ENCODE measurements at regions not wholly inside any gene's neighbourhood (a gene's known extent, or its start where the extent isn't known, plus 50 kb on each side); places are given as distances from the start of the nearest gene placed in this dataset.

DNA sequence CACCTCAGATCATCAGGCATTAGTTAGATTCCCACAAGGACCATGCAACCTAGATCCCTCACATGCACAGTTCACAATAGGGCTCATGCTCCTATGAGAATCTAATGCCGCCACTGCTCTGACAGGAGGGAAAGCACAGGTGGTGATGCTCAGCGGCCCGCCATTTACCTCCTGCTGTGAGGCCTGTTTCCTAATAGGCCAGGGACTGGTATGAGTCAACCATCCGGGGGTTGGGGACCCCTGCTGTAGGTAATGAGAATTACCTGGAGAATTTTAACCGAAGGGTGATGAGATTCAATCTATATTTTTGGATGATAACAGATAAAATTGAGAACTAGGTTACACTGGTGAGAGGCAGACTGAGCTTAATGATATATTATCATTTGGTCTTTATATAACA is 101.4 kb downstream of the LACC1 start:
- ATAC-seq (no peak), DNase-seq (no peak), FAIRE-seq (no peak)
- no peak overlapping the region for H3K4me3 ChIP-seq
- no peak overlapping the region for H3K27ac ChIP-seq
- TF ChIP-seq, protein P1, sequence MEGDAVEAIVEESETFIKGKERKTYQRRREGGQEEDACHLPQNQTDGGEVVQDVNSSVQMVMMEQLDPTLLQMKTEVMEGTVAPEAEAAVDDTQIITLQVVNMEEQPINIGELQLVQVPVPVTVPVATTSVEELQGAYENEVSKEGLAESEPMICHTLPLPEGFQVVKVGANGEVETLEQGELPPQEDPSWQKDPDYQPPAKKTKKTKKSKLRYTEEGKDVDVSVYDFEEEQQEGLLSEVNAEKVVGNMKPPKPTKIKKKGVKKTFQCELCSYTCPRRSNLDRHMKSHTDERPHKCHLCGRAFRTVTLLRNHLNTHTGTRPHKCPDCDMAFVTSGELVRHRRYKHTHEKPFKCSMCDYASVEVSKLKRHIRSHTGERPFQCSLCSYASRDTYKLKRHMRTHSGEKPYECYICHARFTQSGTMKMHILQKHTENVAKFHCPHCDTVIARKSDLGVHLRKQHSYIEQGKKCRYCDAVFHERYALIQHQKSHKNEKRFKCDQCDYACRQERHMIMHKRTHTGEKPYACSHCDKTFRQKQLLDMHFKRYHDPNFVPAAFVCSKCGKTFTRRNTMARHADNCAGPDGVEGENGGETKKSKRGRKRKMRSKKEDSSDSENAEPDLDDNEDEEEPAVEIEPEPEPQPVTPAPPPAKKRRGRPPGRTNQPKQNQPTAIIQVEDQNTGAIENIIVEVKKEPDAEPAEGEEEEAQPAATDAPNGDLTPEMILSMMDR (IDR thresholded peaks at IDR 0.05): no peak
- 92 to 93% methylated on average over 5 of the region's 5 CpGs for WGBS, 2 donors
- no peaks in the 10 kb centered on the region for H3K9me3 ChIP-seq
- no peaks in the 10 kb centered on the region for H3K36me3 ChIP-seq
- no peaks in the 10 kb centered on the region for H3K4me1 ChIP-seq
- intact Hi-C loops (cut with DNase I): no loop called here
- no peaks in the 10 kb centered on the region for H3K27me3 ChIP-seq

DNA sequence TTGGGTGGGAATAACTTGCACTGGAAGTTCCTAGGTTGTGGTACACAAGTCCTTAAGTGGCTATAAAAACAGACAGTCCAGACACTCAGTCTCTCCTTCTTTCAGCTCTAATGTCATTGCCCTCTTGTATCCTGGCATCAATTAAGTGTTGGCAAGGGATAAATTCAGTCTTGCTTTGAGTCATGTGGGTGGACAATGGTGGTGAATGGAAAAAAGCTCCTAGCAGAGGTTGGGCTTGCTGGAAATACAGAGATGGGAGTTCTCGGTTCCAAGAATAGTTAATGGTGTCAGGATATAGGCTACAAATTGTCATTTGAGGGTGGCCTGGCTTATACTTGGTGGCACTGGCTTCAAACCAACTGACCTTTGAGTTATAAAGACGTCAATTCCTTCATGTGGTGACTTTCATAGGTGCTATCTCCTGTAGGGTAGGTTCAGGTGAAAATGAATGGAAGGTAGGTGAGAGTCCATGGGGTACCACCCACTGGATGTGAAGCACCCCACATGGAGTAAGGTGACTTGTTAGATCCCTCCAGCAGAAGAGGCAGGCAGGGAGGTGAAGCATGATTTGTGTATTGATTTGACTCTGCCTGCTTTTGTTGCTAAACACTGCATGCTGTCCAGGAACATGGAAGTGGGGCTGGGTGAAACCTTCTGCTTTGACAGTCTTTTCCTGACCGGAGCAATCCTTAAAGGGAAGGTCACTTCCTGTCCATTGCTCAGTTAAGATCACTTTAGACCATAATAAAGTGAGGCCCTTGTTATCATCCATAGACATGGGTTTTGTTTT is 102.0 kb downstream of the LACC1 start:
- Histone ChIP-seq H3K4me1 (no peaks in the 10 kb centered on the region), H3K9me3 (no peaks in the 10 kb centered on the region), H3K4me3 (no peak overlapping the region), H3K27me3 (no peaks in the 10 kb centered on the region), H3K27ac (no peak overlapping the region), H3K36me3 (no peaks in the 10 kb centered on the region)
- FAIRE-seq (no peak), DNase-seq (no peak), ATAC-seq (no peak)
- WGBS, 2 donors: 69 to 70% methylated on average over 3 of the region's 3 CpGs
- intact Hi-C loops (cut with DNase I): no loop called here
- TF ChIP-seq, protein P1 (IDR thresholded peaks at IDR 0.05): no peak

DNA sequence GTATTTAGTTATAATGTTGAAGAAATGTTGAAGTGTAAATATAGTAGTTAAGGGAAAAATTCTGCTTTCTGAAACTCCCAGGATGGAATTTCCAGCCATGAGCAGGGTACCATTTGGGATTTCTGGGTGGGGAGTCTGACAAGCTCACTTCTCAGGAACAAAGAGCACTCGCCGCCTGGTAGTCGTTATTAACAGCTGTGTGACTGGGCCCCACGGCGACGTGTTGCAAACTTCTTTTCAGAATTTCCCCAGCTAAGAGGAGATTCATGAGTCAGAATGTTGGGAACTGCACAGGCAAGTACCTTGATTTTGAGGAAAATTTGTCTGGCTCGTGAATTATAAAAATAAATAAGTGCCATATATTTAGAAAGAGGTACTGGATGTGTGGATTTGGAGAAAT is 103.7 kb downstream of the LACC1 start:
- Histone ChIP-seq H3K27me3 (no peaks in the 10 kb centered on the region), H3K36me3 (no peaks in the 10 kb centered on the region), H3K27ac (no peak overlapping the region), H3K9me3 (no peaks in the 10 kb centered on the region), H3K4me3 (no peak overlapping the region), H3K4me1 (no peaks in the 10 kb centered on the region)
- intact Hi-C loops (cut with DNase I): no loop called here
- TF ChIP-seq, protein P1 (IDR thresholded peaks at IDR 0.05): no peak
- ATAC-seq (no peak), DNase-seq (no peak), FAIRE-seq (no peak)
- WGBS, 2 donors: 84 to 89% methylated on average over 7 of the region's 7 CpGs

DNA sequence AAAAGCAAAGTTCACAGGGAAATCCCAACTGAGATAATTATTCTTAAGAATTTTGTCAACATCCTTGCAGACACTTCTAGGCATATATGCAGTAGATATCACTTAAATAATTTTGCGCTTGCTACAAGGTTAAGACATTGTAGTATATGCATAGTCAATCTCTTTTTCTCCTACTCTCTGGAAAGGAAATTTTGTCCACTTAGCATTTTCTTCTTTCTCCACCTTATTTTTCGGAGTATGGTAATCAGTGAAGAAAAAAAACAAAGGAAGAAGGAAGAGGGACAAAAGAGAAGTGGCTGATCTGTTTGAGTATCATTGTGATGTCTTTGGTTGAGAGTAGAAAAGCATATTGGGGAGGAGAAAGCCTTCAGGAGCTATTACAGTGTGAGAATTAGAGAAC is 104.6 kb downstream of the LACC1 start:
- DNase-seq (no peak), ATAC-seq (no peak), FAIRE-seq (no peak)
- no peaks in the 10 kb centered on the region for H3K27me3 ChIP-seq
- 81 to 92% methylated on average over 2 of the region's 2 CpGs for WGBS, 2 donors
- H3K4me3 ChIP-seq: no peak overlapping the region
- no peaks in the 10 kb centered on the region for H3K36me3 ChIP-seq
- TF ChIP-seq, protein P1 (IDR thresholded peaks at IDR 0.05): no peak
- no peak overlapping the region for H3K27ac ChIP-seq
- H3K9me3 ChIP-seq: no peaks in the 10 kb centered on the region
- intact Hi-C loops (cut with DNase I): no loop called here
- no peaks in the 10 kb centered on the region for H3K4me1 ChIP-seq

DNA sequence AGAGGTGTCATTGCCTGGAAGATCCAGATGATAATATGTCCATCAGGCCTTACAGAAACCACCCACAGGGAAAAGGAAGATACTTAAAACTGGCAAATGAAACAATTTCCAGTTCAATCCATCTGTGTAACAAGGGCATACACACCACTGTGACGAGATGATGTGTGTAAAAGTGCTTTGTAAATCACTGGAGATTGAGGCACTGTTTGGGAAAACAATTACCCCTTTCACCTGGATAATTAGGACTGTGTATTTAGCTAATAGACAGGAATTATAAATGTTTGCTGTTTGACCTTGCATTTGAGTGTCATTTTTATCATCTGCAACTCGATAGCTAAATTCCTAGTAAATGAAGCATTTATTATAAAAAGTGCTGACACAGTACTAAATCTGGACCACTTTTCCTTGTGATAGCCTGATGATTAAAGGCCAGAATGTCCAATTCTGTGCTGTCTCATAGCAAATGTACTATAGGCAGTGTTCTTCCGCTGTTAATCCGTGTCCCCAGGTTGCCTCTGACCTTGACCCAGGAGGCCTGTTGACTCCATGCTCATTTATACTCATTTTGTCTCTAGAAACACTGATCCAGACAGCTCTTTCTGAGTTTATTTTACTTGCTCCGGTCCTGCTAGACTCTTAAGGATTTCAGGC is 105.8 kb downstream of the LACC1 start:
- 13% methylated on average over 5 of the region's 5 CpGs for WGBS, 2 donors
- no peaks in the 10 kb centered on the region for H3K36me3 ChIP-seq
- peak; percentile 38 to 80 (median 72) for ATAC-seq

More for the DNA sequence above, 105.8 kb downstream of the LACC1 start:
- no peaks in the 10 kb centered on the region for H3K4me1 ChIP-seq
- no peak overlapping the region for H3K4me3 ChIP-seq
- TF ChIP-seq, protein P1 (IDR thresholded peaks at IDR 0.05): no peak
- H3K27ac ChIP-seq: no peak overlapping the region
- H3K27me3 ChIP-seq: no peaks in the 10 kb centered on the region
- no peak for DNase-seq
- intact Hi-C loops (cut with DNase I): no loop called here
- no peaks in the 10 kb centered on the region for H3K9me3 ChIP-seq
- FAIRE-seq: no peak
